Endothelial cell (in vitro differentiated cells): ENCODE measurements at regions not wholly inside any gene's neighbourhood (a gene's known extent, or its start where the extent isn't known, plus 50 kb on each side); places are given as distances from the start of the nearest gene placed in this dataset.

Experiments
- DNase-seq: peaks from one replicate; pipeline ENCODE4 v3.0.0; 2021; ENCODE audit warnings: low spot score
- H3K27ac Mint-ChIP-seq: one replicate; pipeline ENCODE4 v1.8.0; 2021; ENCODE audit warnings: mixed read lengths, inconsistent platforms; ENCODE audit not compliant: unreplicated experiment
- H3K27me3 Mint-ChIP-seq: one replicate; pipeline ENCODE4 v1.8.0; 2021; ENCODE audit warnings: mild to moderate bottlenecking, moderate library complexity, mixed read lengths, inconsistent platforms; ENCODE audit not compliant: unreplicated experiment
- H3K36me3 Mint-ChIP-seq: one replicate; pipeline ENCODE4 v1.8.0; 2021; ENCODE audit warnings: mild to moderate bottlenecking, low read depth, mixed read lengths, inconsistent platforms; ENCODE audit not compliant: unreplicated experiment
- H3K4me1 Mint-ChIP-seq: one replicate; pipeline ENCODE4 v1.8.0; 2021; ENCODE audit warnings: mild to moderate bottlenecking, mixed read lengths, inconsistent platforms; ENCODE audit not compliant: unreplicated experiment
- H3K4me3 Mint-ChIP-seq: one replicate; pipeline ENCODE4 v1.8.0; 2021; ENCODE audit warnings: mild to moderate bottlenecking, mixed read lengths, inconsistent platforms; ENCODE audit not compliant: unreplicated experiment
- H3K9me3 Mint-ChIP-seq: one replicate; pipeline ENCODE4 v1.8.0; 2021; ENCODE audit warnings: mixed read lengths, inconsistent platforms; ENCODE audit not compliant: unreplicated experiment
- TF ChIP-seq, protein P1 (sequence below): fragments of 200-600 bp; sonication (generic); IDR thresholded peaks from one replicate; pipeline ENCODE4 v1.5.0; 2021; ENCODE audit warnings: antibody characterized with exemption; ENCODE audit not compliant: unreplicated experiment

DNA sequence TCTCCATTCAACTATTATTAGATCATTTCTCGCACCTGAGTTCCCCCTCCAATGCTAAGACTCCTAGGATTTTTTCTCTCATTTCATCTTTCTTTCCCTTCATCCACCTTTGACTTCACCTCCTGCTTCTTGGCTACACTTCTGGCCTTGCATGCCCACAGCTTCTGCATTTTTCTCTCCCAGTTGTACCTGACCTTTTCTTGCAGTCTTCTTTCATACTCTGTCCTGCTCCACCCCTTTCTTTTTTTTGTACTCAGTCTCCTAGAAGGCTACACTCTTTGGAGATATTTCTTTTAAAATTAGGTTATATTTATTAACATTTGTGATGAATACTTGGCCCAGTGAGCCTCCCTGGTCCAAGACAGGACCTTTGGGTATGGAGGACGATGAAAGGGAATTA, 190.4 kb downstream of the DEPDC1B start:
- DNase-seq = no peak
- no peaks in the 10 kb centered on the region for H3K27me3 Mint-ChIP-seq
- no peak overlapping the region for H3K27ac Mint-ChIP-seq
- H3K36me3 Mint-ChIP-seq = no peaks in the 10 kb centered on the region
- H3K4me1 Mint-ChIP-seq = no peaks in the 10 kb centered on the region
- TF ChIP-seq, protein P1, sequence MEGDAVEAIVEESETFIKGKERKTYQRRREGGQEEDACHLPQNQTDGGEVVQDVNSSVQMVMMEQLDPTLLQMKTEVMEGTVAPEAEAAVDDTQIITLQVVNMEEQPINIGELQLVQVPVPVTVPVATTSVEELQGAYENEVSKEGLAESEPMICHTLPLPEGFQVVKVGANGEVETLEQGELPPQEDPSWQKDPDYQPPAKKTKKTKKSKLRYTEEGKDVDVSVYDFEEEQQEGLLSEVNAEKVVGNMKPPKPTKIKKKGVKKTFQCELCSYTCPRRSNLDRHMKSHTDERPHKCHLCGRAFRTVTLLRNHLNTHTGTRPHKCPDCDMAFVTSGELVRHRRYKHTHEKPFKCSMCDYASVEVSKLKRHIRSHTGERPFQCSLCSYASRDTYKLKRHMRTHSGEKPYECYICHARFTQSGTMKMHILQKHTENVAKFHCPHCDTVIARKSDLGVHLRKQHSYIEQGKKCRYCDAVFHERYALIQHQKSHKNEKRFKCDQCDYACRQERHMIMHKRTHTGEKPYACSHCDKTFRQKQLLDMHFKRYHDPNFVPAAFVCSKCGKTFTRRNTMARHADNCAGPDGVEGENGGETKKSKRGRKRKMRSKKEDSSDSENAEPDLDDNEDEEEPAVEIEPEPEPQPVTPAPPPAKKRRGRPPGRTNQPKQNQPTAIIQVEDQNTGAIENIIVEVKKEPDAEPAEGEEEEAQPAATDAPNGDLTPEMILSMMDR = no peak
- H3K4me3 Mint-ChIP-seq = no peak overlapping the region
- no peaks in the 10 kb centered on the region for H3K9me3 Mint-ChIP-seq

DNA sequence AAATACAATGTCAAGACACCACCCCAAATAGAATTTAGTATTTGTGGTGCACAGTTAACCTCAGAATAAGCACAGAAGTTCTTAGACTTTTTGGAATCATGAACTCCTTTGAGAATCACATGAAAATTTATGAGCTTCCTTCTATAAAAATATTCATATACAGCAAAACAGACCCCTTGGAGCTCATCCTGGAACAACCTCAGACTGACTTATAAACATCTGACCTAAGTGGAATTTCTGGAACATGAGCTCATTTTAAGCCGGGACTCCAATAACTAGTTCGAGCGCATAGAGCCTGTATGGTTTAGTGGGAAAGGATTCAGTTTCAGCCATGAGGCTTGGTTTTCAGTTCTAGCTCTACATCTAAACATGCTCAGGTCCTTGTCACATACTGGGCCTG, 192.3 kb downstream of the DEPDC1B start:
- DNase-seq = no peak
- H3K27ac Mint-ChIP-seq = no peak overlapping the region

GRCh38 chr5:60505373-60506171, 194.4 kb downstream of the DEPDC1B start:
- DNase-seq = no peak
- TF ChIP-seq, protein P1 = no peak
- no peak overlapping the region for H3K4me3 Mint-ChIP-seq
- no peak overlapping the region for H3K27ac Mint-ChIP-seq
- no peaks in the 10 kb centered on the region for H3K4me1 Mint-ChIP-seq
- no peaks in the 10 kb centered on the region for H3K27me3 Mint-ChIP-seq
- no peaks in the 10 kb centered on the region for H3K36me3 Mint-ChIP-seq
- no peaks in the 10 kb centered on the region for H3K9me3 Mint-ChIP-seq

More for the DNA sequence above, 192.3 kb downstream of the DEPDC1B start:
- Mint-ChIP-seq H3K9me3 (no peaks in the 10 kb centered on the region), H3K4me1 (no peaks in the 10 kb centered on the region), H3K4me3 (no peak overlapping the region), H3K36me3 (no peaks in the 10 kb centered on the region), H3K27me3 (no peaks in the 10 kb centered on the region)
- TF ChIP-seq, protein P1 = no peak

GRCh38 chr5:60504342-60504741, 195.6 kb downstream of the DEPDC1B start:
- no peak for DNase-seq
- TF ChIP-seq, protein P1 = no peak
- Mint-ChIP-seq H3K36me3 (no peaks in the 10 kb centered on the region), H3K4me1 (no peaks in the 10 kb centered on the region), H3K27ac (no peak overlapping the region), H3K27me3 (no peaks in the 10 kb centered on the region), H3K4me3 (no peak overlapping the region), H3K9me3 (no peaks in the 10 kb centered on the region)

- Mint-ChIP-seq H3K9me3 (no peaks in the 10 kb centered on the region), H3K36me3 (no peaks in the 10 kb centered on the region), H3K27ac (no peak overlapping the region), H3K4me1 (no peaks in the 10 kb centered on the region), H3K27me3 (no peaks in the 10 kb centered on the region), H3K4me3 (no peak overlapping the region)
- no peak for DNase-seq
- TF ChIP-seq, protein P1 = no peak
Observed at GRCh38 chr5:60503771-60504170, 196.2 kb downstream of the DEPDC1B start.
